IMR-90 (cell line): ENCODE measurements at regions not wholly inside any gene's neighbourhood (a gene's known extent, or its start where the extent isn't known, plus 50 kb on each side); places are given as distances from the start of the nearest gene placed in this dataset.

ENCODE experiments used
- ATAC-seq: fragments of 200-7000 bp; cut with Tn5 transposase; 2 replicates; pipeline ENCODE4 v1.9.1; 2020; ENCODE audit warnings: low read depth, mild to moderate bottlenecking, moderate library complexity
- BruUV-seq: library from RNA; stranded (reverse); fragments of 400-500 nt; replicated peaks from 2 replicates; lab custom pipeline; 2021; lab: Mats Ljungman, UMichigan
- CTCF ChIA-PET: fragments of 300-600 bp; formaldehyde crosslinking; extraction: SDS; loops from one replicate; lab custom pipeline; 2021; ENCODE audit warnings: antibody characterized with exemption; lab: Yijun Ruan, JAX
- POLR2A ChIA-PET: fragments of 300-600 bp; sonication (Branson Sonifier 250); formaldehyde crosslinking; loops from one replicate; lab custom pipeline; 2022; ENCODE audit warnings: antibody characterized with exemption; ENCODE audit not compliant: unreplicated experiment; lab: Charles Lee
- DNase-seq: peaks from one replicate; pipeline ENCODE4 v3.0.0; 2013
- H2AFZ ChIP-seq: replicated peaks from 2 replicates; pipeline ENCODE3; 2013; ENCODE audit warnings: low read length, mild to moderate bottlenecking; ENCODE audit not compliant: poor library complexity
- H2AK5ac ChIP-seq: 2 replicates; pipeline ENCODE4 v1.6.1; 2013; ENCODE audit warnings: low read depth, low read length, inconsistent platforms
- H2AK9ac ChIP-seq: replicated peaks from 2 replicates; pipeline ENCODE3; 2013; ENCODE audit warnings: mild to moderate bottlenecking, low read depth, low read length, moderate library complexity; ENCODE audit not compliant: poor library complexity
- H2BK120ac ChIP-seq: 2 replicates; pipeline ENCODE4 v1.6.1; 2013; ENCODE audit warnings: low read depth, low read length, inconsistent platforms
- H2BK15ac ChIP-seq: 3 replicates; pipeline ENCODE4 v1.6.1; 2013; ENCODE audit warnings: low read depth, low read length, inconsistent platforms
- H2BK20ac ChIP-seq: 2 replicates; pipeline ENCODE4 v1.6.1; 2013; ENCODE audit warnings: low read depth, mild to moderate bottlenecking, inconsistent platforms, low read length, moderate library complexity
- H2BK5ac ChIP-seq: 2 replicates; pipeline ENCODE4 v1.6.1; 2013; ENCODE audit warnings: mild to moderate bottlenecking, low read depth, low read length, inconsistent platforms; ENCODE audit not compliant: poor library complexity, severe bottlenecking
- H3K14ac ChIP-seq: replicated peaks from 2 replicates; pipeline ENCODE4 v1.6.1; 2013; ENCODE audit warnings: low read depth, low read length, inconsistent platforms
- H3K18ac ChIP-seq: 2 replicates; pipeline ENCODE4 v1.6.1; 2013; ENCODE audit warnings: low read depth, low read length, control low read depth
- H3K23ac ChIP-seq: 2 replicates; pipeline ENCODE4 v1.6.1; 2013; ENCODE audit warnings: low read depth, low read length, inconsistent platforms
- H3K27ac ChIP-seq: 2 replicates; pipeline ENCODE4 v1.5.1; 2013; ENCODE audit warnings: mild to moderate bottlenecking, control low read depth, low read length; ENCODE audit not compliant: insufficient read depth
- H3K27me3 ChIP-seq: 2 replicates; pipeline ENCODE4 v1.6.1; 2013; ENCODE audit warnings: low read length; ENCODE audit not compliant: control insufficient read depth, insufficient read depth
- H3K36me3 ChIP-seq: 2 replicates; pipeline ENCODE4 v1.6.1; 2013; ENCODE audit warnings: low read length, mixed read lengths; ENCODE audit not compliant: control insufficient read depth, insufficient read depth
- H3K4ac ChIP-seq: 2 replicates; pipeline ENCODE4 v1.6.1; 2013; ENCODE audit warnings: low read depth, low read length, inconsistent platforms
- H3K4me1 ChIP-seq: 2 replicates; pipeline ENCODE4 v1.6.1; 2013; ENCODE audit warnings: low read length, mixed read lengths; ENCODE audit not compliant: control insufficient read depth, insufficient read depth
- H3K4me2 ChIP-seq: 2 replicates; pipeline ENCODE4 v1.6.1; 2013; ENCODE audit warnings: low read depth, mild to moderate bottlenecking, control low read depth, low read length, moderate library complexity
- H3K4me3 ChIP-seq: 2 replicates; pipeline ENCODE4 v1.5.1; 2013; ENCODE audit warnings: low read depth, mild to moderate bottlenecking, control low read depth, low read length, moderate library complexity; ENCODE audit not compliant: insufficient read depth
- H3K56ac ChIP-seq: 2 replicates; pipeline ENCODE4 v1.6.1; 2013; ENCODE audit warnings: low read length, inconsistent platforms; ENCODE audit not compliant: insufficient read depth; ENCODE audit errors: extremely low read depth
- H3K79me1 ChIP-seq, 2 experiments: 2 replicates each; pipeline ENCODE4 v1.6.1; 2013; ENCODE audit warnings: low read length in 2 of 2, inconsistent platforms in 1 of 2, low read depth in 1 of 2
- H3K9ac ChIP-seq: 2 replicates; pipeline ENCODE4 v1.6.1; 2013; ENCODE audit warnings: low read depth, low read length, control low read depth
- H3K9me1 ChIP-seq: 2 replicates; pipeline ENCODE4 v1.6.1; 2013; ENCODE audit warnings: low read length, inconsistent platforms; ENCODE audit not compliant: insufficient read depth
- H3K9me3 ChIP-seq: 2 replicates; pipeline ENCODE4 v1.6.1; 2013; ENCODE audit warnings: low read length; ENCODE audit not compliant: control insufficient read depth, insufficient read depth
- H4K20me1 ChIP-seq: 2 replicates; pipeline ENCODE4 v1.6.1; 2013; ENCODE audit warnings: low read length, inconsistent platforms; ENCODE audit not compliant: insufficient read depth
- H4K5ac ChIP-seq: 2 replicates; pipeline ENCODE4 v1.6.1; 2013; ENCODE audit warnings: mild to moderate bottlenecking, low read depth, low read length, control low read depth
- H4K8ac ChIP-seq, 2 experiments: 2 replicates each; pipeline ENCODE4 v1.6.1; 2013; ENCODE audit warnings: low read depth in 2 of 2, low read length in 2 of 2, control low read depth in 1 of 2, inconsistent platforms in 1 of 2
- H4K91ac ChIP-seq: 2 replicates; pipeline ENCODE4 v1.6.1; 2013; ENCODE audit warnings: low read depth, low read length, inconsistent platforms; ENCODE audit not compliant: insufficient read depth
- BHLHE40 ChIP-seq: fragments of 150-350 bp; IDR thresholded peaks from 2 replicates; pipeline ENCODE4 v1.6.1; 2016; ENCODE audit warnings: mild to moderate bottlenecking, low read depth, low read length
- CEBPB ChIP-seq: IDR thresholded peaks from 2 replicates; pipeline ENCODE4 v1.6.1; 2012; ENCODE audit warnings: low read depth, low read length, improper control_type of control experiment
- CHD1 ChIP-seq: IDR thresholded peaks from 2 replicates; pipeline ENCODE4 v1.6.1; 2012; ENCODE audit warnings: low read depth, low read length, improper control_type of control experiment
- CTCF ChIP-seq: conservative IDR thresholded peaks from 2 replicates; pipeline ENCODE4 v1.5.1; 2012; ENCODE audit warnings: mild to moderate bottlenecking, low read depth, low read length, improper control_type of control experiment
- ELK1 ChIP-seq: fragments of 150-350 bp; IDR thresholded peaks from 2 replicates; pipeline ENCODE4 v1.6.1; 2016; ENCODE audit warnings: low read depth, mild to moderate bottlenecking, low read length, moderate library complexity, borderline replicate concordance
- FOS ChIP-seq: fragments of 150-350 bp; IDR thresholded peaks from 2 replicates; pipeline ENCODE4 v1.6.1; 2016; ENCODE audit warnings: low read depth, low read length
- MAFK ChIP-seq: IDR thresholded peaks from 2 replicates; pipeline ENCODE4 v1.6.1; 2012; ENCODE audit warnings: low read depth, low read length, improper control_type of control experiment
- MAZ ChIP-seq: IDR thresholded peaks from 2 replicates; pipeline ENCODE4 v1.6.1; 2012; ENCODE audit warnings: low read depth, mild to moderate bottlenecking, low read length, improper control_type of control experiment, moderate library complexity, borderline replicate concordance
- MXI1 ChIP-seq: IDR thresholded peaks from 2 replicates; pipeline ENCODE4 v1.6.1; 2012; ENCODE audit warnings: low read depth, mild to moderate bottlenecking, low read length, moderate library complexity, borderline replicate concordance
- NFE2L2 ChIP-seq: fragments of 150-350 bp; IDR thresholded peaks from 2 replicates; pipeline ENCODE4 v1.6.1; 2016; ENCODE audit warnings: low read depth, mild to moderate bottlenecking, low read length
- POLR2A ChIP-seq: IDR thresholded peaks from 2 replicates; pipeline ENCODE4 v1.6.1; 2012; ENCODE audit warnings: mild to moderate bottlenecking, low read depth, low read length
- RAD21 ChIP-seq: IDR thresholded peaks from 2 replicates; pipeline ENCODE4 v1.6.1; 2012; ENCODE audit warnings: low read length, improper control_type of control experiment
- RCOR1 ChIP-seq: IDR thresholded peaks from 2 replicates; pipeline ENCODE4 v1.6.1; 2012; ENCODE audit warnings: mild to moderate bottlenecking, low read length, improper control_type of control experiment; ENCODE audit not compliant: insufficient replicate concordance
- RFX5 ChIP-seq: IDR thresholded peaks from 2 replicates; pipeline ENCODE4 v1.8.0; 2012; ENCODE audit warnings: low read depth, mild to moderate bottlenecking, low read length, moderate library complexity
- SMC3 ChIP-seq: fragments of 150-350 bp; IDR thresholded peaks from 2 replicates; pipeline ENCODE4 v1.6.1; 2016; ENCODE audit warnings: low read depth, mild to moderate bottlenecking, antibody characterized with exemption, low read length, moderate library complexity
- WGBS, 2 experiments: methylation state at CpG; one replicate each; pipeline versions ENCODE4 v1.1.5 to v1.1.7; 2013; ENCODE audit warnings: missing lambda C conversion rate in 2 of 2; ENCODE audit not compliant: insufficient read length in 1 of 2; ENCODE audit errors: extremely low coverage in 2 of 2; 5-methylcytosine and 5-hydroxymethylcytosine counted together
- dilution Hi-C: fragments of 300-500 bp; cut with HindIII; formaldehyde crosslinking; loops from one replicate; pipeline ENCODE4 v1.14.3; 2018; ENCODE audit warnings: low sequenced_read_pairs; ENCODE audit not compliant: unreplicated experiment
- in situ Hi-C: fragments of 300-500 bp; cut with MboI; formaldehyde crosslinking; loops from 3 replicates; pipeline ENCODE4 v1.14.3; 2019; ENCODE audit warnings: low sequenced_read_pairs, inconsistent platforms, mixed read lengths
- intact Hi-C: fragments of 100-400 bp; cut with micrococcal nuclease; formaldehyde crosslinking; loops from 2 replicates; pipeline ENCODE4 v1.10.0; 2022
- TF ChIP-seq, protein P1 (sequence below): fragments of 150-350 bp; IDR thresholded peaks from 2 replicates; pipeline ENCODE4 v1.6.1; 2017; ENCODE audit warnings: mild to moderate bottlenecking, antibody characterized with exemption, low read length, low read depth

DNA sequence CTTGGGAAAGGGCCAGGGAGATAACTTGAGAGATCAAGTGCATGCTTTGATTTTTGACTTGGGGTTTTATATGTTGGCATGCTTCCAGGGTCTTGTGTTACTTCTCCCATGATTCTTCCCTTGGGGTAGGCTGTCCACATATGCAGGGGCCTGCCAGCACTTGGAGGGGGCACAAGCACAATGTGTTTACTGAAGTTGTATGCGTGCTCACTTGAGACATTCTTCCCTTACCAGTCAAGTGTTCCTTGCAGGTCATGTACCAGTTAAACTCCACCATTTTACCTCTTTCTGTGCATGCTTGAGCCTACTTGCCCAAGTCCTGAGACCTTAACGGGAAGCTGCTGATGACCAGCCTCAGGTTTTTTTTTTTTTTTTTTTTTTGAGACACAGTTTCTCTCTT is 1880.5 kb downstream of the ARAP2 start:
- no TSS peak for BruUV-seq
- no peaks in the 10 kb centered on the region for H4K20me1 ChIP-seq
- ChIA-PET CTCF (no interaction called here), POLR2A (no interaction called here)
- no peak overlapping the region for H3K23ac ChIP-seq
- no peaks in the 10 kb centered on the region for H3K9me3 ChIP-seq
- DNase-seq (no peak), ATAC-seq (no peak)
- H3K36me3 ChIP-seq, result no peaks in the 10 kb centered on the region
- H3K14ac ChIP-seq, result no peak overlapping the region
- no peaks in the 10 kb centered on the region for H3K27me3 ChIP-seq
- no peaks in the 10 kb centered on the region for H3K79me1 ChIP-seq
- no peak overlapping the region for H2AFZ ChIP-seq
- TF ChIP-seq RFX5 (no peak), POLR2A (no peak), MXI1 (no peak), MAZ (no peak), CTCF (no peak), SMC3 (no peak), CHD1 (no peak), RCOR1 (no peak), NFE2L2 (no peak), FOS (no peak), BHLHE40 (no peak), CEBPB (no peak), ELK1 (no peak), MAFK (no peak), RAD21 (no peak)
- TF ChIP-seq, protein P1, sequence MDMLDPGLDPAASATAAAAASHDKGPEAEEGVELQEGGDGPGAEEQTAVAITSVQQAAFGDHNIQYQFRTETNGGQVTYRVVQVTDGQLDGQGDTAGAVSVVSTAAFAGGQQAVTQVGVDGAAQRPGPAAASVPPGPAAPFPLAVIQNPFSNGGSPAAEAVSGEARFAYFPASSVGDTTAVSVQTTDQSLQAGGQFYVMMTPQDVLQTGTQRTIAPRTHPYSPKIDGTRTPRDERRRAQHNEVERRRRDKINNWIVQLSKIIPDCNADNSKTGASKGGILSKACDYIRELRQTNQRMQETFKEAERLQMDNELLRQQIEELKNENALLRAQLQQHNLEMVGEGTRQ, result no peak
- no peak overlapping the region for H2BK120ac ChIP-seq
- H3K9ac ChIP-seq, result no peak overlapping the region
- no peaks in the 10 kb centered on the region for H3K9me1 ChIP-seq
- intact Hi-C loops, result no loop called here
- no peak overlapping the region for H3K56ac ChIP-seq
- H3K4me2 ChIP-seq, result no peak overlapping the region
- H2AK9ac ChIP-seq, result no peak overlapping the region
- dilution Hi-C loops, result no loop called here
- H4K5ac ChIP-seq, result no peak overlapping the region
- H3K4me1 ChIP-seq, result no peaks in the 10 kb centered on the region
- no peak overlapping the region for H4K8ac ChIP-seq
- no peak overlapping the region for H2AK5ac ChIP-seq
- in situ Hi-C loops, result no loop called here
- no peak overlapping the region for H2BK15ac ChIP-seq
- H4K91ac ChIP-seq, result no peak overlapping the region
- no peak overlapping the region for H2BK20ac ChIP-seq
- no peak overlapping the region for H2BK5ac ChIP-seq
- no peak overlapping the region for H3K18ac ChIP-seq
- no CpG with 5 or more reads among the region's 2 CpGs for WGBS, 2 experiments
- no peak overlapping the region for H3K27ac ChIP-seq
- no peak overlapping the region for H3K4ac ChIP-seq
- no peak overlapping the region for H3K4me3 ChIP-seq
